Liver (tissue), 8 donors: ENCODE measurements at regions not wholly inside any gene's neighbourhood (a gene's known extent, or its start where the extent isn't known, plus 50 kb on each side); places are given as distances from the start of the nearest gene placed in this dataset.

Source experiments
- DNase-seq: peaks from one replicate; pipeline ENCODE4 v3.0.0-alpha.2; 2017; ENCODE audit warnings: low spot score
- H3K27ac ChIP-seq, 2 donors: one replicate each; pipeline ENCODE4 v1.7.0; 2013; ENCODE audit warnings: inconsistent platforms in 2 of 2, low read length in 2 of 2, control low read depth in 1 of 2, low read depth in 1 of 2, mild to moderate bottlenecking in 1 of 2
- H3K27me3 ChIP-seq, 4 donors: one replicate each; pipeline versions ENCODE4 v1.6.1 to v1.7.0; 2013; ENCODE audit warnings: low read length in 3 of 4, inconsistent platforms in 1 of 4, mild to moderate bottlenecking in 1 of 4, moderate library complexity in 1 of 4; ENCODE audit not compliant: control insufficient read depth in 4 of 4, insufficient read depth in 4 of 4
- H3K36me3 ChIP-seq, 4 donors: one replicate each; pipeline versions ENCODE4 v1.6.1 to v1.7.0; 2013; ENCODE audit warnings: low read length in 3 of 4, mild to moderate bottlenecking in 3 of 4, low read depth in 1 of 4, moderate library complexity in 1 of 4; ENCODE audit not compliant: control insufficient read depth in 4 of 4, insufficient read depth in 3 of 4
- H3K4me1 ChIP-seq, 4 donors: one replicate each; pipeline versions ENCODE4 v1.6.1 to v1.7.0; 2013; ENCODE audit warnings: low read length in 3 of 4, mild to moderate bottlenecking in 3 of 4, moderate library complexity in 1 of 4; ENCODE audit not compliant: control insufficient read depth in 4 of 4, insufficient read depth in 4 of 4
- H3K4me3 ChIP-seq, 3 donors: one replicate each; pipeline versions ENCODE4 v1.6.1 to v1.7.0; 2013; ENCODE audit warnings: low read length in 3 of 3, control low read depth in 1 of 3, low read depth in 1 of 3, mild to moderate bottlenecking in 1 of 3
- H3K9ac ChIP-seq, 2 donors: one replicate each; pipeline ENCODE4 v1.7.0; 2013; ENCODE audit warnings: low read length in 2 of 2, mild to moderate bottlenecking in 2 of 2, moderate library complexity in 2 of 2, control low read depth in 1 of 2, low read depth in 1 of 2
- H3K9me3 ChIP-seq, 4 donors: one replicate each; pipeline versions ENCODE4 v1.6.1 to v1.7.0; 2013; ENCODE audit warnings: low read length in 3 of 4; ENCODE audit not compliant: control insufficient read depth in 4 of 4
- EGR1 ChIP-seq, 2 donors: IDR thresholded peaks; 2 replicates each; pipeline ENCODE4 v1.6.1; 2016 to 2018; ENCODE audit warnings: antibody characterized with exemption in 2 of 2, low read depth in 2 of 2
- FOXA1 ChIP-seq: IDR thresholded peaks from 2 replicates; pipeline ENCODE4 v1.6.1; 2016; ENCODE audit warnings: antibody characterized with exemption
- FOXA2 ChIP-seq: IDR thresholded peaks from 2 replicates; pipeline ENCODE4 v1.6.1; 2016; ENCODE audit warnings: antibody characterized with exemption
- GABPA ChIP-seq, 2 donors: IDR thresholded peaks in 1 of 2; conservative IDR thresholded peaks in 1 of 2; 2 replicates each; pipeline ENCODE4 v1.6.1; 2016; ENCODE audit warnings: antibody characterized with exemption in 2 of 2, mild to moderate bottlenecking in 1 of 2, moderate library complexity in 1 of 2
- HNF4A ChIP-seq, 2 donors: conservative IDR thresholded peaks; 2 replicates each; pipeline ENCODE4 v1.6.1; 2016; ENCODE audit warnings: antibody characterized with exemption in 2 of 2, mild to moderate bottlenecking in 2 of 2
- JUND ChIP-seq, 2 donors: IDR thresholded peaks; 2 replicates each; pipeline ENCODE4 v1.6.1; 2016; ENCODE audit warnings: antibody characterized with exemption in 2 of 2
- NR2F2 ChIP-seq: IDR thresholded peaks from 2 replicates; pipeline ENCODE4 v1.6.1; 2016; ENCODE audit warnings: antibody characterized with exemption
- RAD21 ChIP-seq, 2 donors: IDR thresholded peaks; 2 replicates each; pipeline ENCODE4 v1.6.1; 2016; ENCODE audit warnings: antibody characterized with exemption in 2 of 2, mild to moderate bottlenecking in 2 of 2
- RXRA ChIP-seq, 2 donors: IDR thresholded peaks; 2 replicates each; pipeline ENCODE4 v1.6.1; 2017 to 2018; ENCODE audit warnings: antibody characterized with exemption in 2 of 2, mild to moderate bottlenecking in 1 of 2
- SP1 ChIP-seq: IDR thresholded peaks from 2 replicates; pipeline ENCODE4 v1.6.1; 2018; ENCODE audit warnings: antibody characterized with exemption, mild to moderate bottlenecking
- YY1 ChIP-seq: IDR thresholded peaks from 2 replicates; pipeline ENCODE4 v1.6.1; 2016; ENCODE audit warnings: antibody characterized with exemption, mild to moderate bottlenecking
- WGBS: extraction: QIAGEN DNeasy Blood & Tissue Kit; methylation state at CpG from one replicate; pipeline ENCODE4 v1.1.7; 2013; 5-methylcytosine and 5-hydroxymethylcytosine counted together
- TF ChIP-seq, protein P1 (sequence below): IDR thresholded peaks from 2 replicates; pipeline ENCODE4 v1.6.1; 2016; ENCODE audit warnings: antibody characterized with exemption
- TF ChIP-seq, protein P2 (sequence below): IDR thresholded peaks from 2 replicates; pipeline ENCODE4 v1.6.1; 2016; ENCODE audit warnings: antibody characterized with exemption
- TF ChIP-seq, protein P3 (sequence below): IDR thresholded peaks from 2 replicates; pipeline ENCODE4 v1.6.1; 2016; ENCODE audit warnings: antibody characterized with exemption, mild to moderate bottlenecking
- TF ChIP-seq, protein P4 (sequence below): IDR thresholded peaks from 2 replicates; pipeline ENCODE4 v1.6.1; 2016; ENCODE audit warnings: antibody characterized with exemption
- TF ChIP-seq, protein P5 (sequence below): fragments of 150-350 bp; IDR thresholded peaks from 2 replicates; pipeline ENCODE4 v1.5.1; 2017; ENCODE audit warnings: improper control_type of control experiment, low read depth, low read length; ENCODE audit not compliant: missing input control
- donor health status: healthy.
- donor health status: healthy.
- donor health status: healthy.
- donor health status: healthy.
- donor health status: healthy.

DNA sequence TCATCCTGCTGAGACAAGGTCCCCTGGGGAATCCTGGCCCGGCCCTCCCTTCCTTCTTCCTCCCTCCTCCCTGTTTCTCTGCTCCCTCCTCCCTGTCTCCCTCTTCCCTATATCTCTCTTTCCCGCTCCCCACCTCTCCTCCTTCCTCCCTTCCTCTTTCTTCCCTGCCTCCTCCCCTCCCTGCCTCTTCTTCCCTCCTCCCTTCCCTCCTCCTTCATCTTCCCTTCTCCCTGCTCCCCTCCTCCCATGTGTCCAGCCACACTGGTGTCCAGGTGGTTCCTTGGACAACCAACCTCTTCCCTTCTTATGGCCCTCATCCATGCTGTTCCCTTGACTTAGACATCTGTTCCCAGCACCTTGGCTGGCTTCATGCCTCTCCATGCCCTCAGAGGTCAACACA is 258.1 kb downstream of the MN1 start:
- no peak overlapping the region for H3K4me3 ChIP-seq
- no peaks in the 10 kb centered on the region for H3K4me1 ChIP-seq
- no peak overlapping the region for H3K9ac ChIP-seq
- WGBS, result 87% methylated on average over 2 of the region's 2 CpGs
- H3K27me3 ChIP-seq, result peaks cover 0 to 3% (median 0%) of the 10 kb centered on the region in 4 donors
- DNase-seq, result no peak
- H3K9me3 ChIP-seq, result no peaks in the 10 kb centered on the region
- no peaks in the 10 kb centered on the region for H3K36me3 ChIP-seq
- TF ChIP-seq, protein P1, sequence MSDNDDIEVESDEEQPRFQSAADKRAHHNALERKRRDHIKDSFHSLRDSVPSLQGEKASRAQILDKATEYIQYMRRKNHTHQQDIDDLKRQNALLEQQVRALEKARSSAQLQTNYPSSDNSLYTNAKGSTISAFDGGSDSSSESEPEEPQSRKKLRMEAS, result no peak
- TF ChIP-seq SP1 (no peak), FOXA2 (no peak), HNF4A (conservative IDR thresholded peaks at IDR 0.05) (no peak)
- TF ChIP-seq, protein P2, sequence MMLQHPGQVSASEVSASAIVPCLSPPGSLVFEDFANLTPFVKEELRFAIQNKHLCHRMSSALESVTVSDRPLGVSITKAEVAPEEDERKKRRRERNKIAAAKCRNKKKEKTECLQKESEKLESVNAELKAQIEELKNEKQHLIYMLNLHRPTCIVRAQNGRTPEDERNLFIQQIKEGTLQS, result no peak
- no peak overlapping the region for H3K27ac ChIP-seq

DNA sequence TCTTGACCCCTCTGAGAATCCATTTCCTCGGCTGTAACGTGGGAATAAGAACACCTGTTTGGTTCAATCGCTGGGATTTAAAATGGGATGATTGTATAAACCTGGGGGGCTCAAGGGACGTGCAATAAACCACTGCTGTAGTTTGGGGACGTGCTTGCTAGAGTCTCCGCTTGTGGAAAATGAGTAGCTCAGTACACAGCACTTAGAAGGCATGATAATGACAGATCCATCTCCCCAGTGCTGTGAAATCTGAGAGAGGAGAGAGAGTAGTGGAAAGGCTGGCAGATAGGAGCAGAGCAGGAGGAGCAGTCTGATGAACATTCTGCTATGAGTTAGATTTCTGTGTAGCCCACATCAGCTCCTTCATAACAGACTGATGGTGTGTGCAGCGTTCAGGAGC is 256.5 kb downstream of the MN1 start:
- Histone ChIP-seq H3K27ac (no peak overlapping the region), H3K4me3 (no peak overlapping the region), H3K36me3 (no peaks in the 10 kb centered on the region), H3K27me3 (peaks cover 0 to 3% (median 0%) of the 10 kb centered on the region in 4 donors), H3K9me3 (no peaks in the 10 kb centered on the region), H3K4me1 (no peaks in the 10 kb centered on the region), H3K9ac (no peak overlapping the region)
- TF ChIP-seq, protein P2, result no peak
- TF ChIP-seq, protein P3, sequence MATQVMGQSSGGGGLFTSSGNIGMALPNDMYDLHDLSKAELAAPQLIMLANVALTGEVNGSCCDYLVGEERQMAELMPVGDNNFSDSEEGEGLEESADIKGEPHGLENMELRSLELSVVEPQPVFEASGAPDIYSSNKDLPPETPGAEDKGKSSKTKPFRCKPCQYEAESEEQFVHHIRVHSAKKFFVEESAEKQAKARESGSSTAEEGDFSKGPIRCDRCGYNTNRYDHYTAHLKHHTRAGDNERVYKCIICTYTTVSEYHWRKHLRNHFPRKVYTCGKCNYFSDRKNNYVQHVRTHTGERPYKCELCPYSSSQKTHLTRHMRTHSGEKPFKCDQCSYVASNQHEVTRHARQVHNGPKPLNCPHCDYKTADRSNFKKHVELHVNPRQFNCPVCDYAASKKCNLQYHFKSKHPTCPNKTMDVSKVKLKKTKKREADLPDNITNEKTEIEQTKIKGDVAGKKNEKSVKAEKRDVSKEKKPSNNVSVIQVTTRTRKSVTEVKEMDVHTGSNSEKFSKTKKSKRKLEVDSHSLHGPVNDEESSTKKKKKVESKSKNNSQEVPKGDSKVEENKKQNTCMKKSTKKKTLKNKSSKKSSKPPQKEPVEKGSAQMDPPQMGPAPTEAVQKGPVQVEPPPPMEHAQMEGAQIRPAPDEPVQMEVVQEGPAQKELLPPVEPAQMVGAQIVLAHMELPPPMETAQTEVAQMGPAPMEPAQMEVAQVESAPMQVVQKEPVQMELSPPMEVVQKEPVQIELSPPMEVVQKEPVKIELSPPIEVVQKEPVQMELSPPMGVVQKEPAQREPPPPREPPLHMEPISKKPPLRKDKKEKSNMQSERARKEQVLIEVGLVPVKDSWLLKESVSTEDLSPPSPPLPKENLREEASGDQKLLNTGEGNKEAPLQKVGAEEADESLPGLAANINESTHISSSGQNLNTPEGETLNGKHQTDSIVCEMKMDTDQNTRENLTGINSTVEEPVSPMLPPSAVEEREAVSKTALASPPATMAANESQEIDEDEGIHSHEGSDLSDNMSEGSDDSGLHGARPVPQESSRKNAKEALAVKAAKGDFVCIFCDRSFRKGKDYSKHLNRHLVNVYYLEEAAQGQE, result no peak
- TF ChIP-seq GABPA (IDR thresholded peaks at IDR 0.05 in 1 of 2, conservative IDR thresholded peaks at IDR 0.05 in 1 of 2) (no peak), FOXA2 (no peak), YY1 (no peak), JUND (IDR thresholded peaks at IDR 0.05) (no peak), EGR1 (IDR thresholded peaks at IDR 0.05; ENCODE audit: low read depth in 2 of 2) (no peak), HNF4A (conservative IDR thresholded peaks at IDR 0.05) (no peak), RXRA (IDR thresholded peaks at IDR 0.05) (no peak), FOXA1 (no peak), NR2F2 (no peak), RAD21 (IDR thresholded peaks at IDR 0.05) (no peak)
- TF ChIP-seq, protein P4, sequence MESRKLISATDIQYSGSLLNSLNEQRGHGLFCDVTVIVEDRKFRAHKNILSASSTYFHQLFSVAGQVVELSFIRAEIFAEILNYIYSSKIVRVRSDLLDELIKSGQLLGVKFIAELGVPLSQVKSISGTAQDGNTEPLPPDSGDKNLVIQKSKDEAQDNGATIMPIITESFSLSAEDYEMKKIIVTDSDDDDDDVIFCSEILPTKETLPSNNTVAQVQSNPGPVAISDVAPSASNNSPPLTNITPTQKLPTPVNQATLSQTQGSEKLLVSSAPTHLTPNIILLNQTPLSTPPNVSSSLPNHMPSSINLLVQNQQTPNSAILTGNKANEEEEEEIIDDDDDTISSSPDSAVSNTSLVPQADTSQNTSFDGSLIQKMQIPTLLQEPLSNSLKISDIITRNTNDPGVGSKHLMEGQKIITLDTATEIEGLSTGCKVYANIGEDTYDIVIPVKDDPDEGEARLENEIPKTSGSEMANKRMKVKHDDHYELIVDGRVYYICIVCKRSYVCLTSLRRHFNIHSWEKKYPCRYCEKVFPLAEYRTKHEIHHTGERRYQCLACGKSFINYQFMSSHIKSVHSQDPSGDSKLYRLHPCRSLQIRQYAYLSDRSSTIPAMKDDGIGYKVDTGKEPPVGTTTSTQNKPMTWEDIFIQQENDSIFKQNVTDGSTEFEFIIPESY, result no peak
- TF ChIP-seq, protein P1, result no peak
- TF ChIP-seq, protein P5, sequence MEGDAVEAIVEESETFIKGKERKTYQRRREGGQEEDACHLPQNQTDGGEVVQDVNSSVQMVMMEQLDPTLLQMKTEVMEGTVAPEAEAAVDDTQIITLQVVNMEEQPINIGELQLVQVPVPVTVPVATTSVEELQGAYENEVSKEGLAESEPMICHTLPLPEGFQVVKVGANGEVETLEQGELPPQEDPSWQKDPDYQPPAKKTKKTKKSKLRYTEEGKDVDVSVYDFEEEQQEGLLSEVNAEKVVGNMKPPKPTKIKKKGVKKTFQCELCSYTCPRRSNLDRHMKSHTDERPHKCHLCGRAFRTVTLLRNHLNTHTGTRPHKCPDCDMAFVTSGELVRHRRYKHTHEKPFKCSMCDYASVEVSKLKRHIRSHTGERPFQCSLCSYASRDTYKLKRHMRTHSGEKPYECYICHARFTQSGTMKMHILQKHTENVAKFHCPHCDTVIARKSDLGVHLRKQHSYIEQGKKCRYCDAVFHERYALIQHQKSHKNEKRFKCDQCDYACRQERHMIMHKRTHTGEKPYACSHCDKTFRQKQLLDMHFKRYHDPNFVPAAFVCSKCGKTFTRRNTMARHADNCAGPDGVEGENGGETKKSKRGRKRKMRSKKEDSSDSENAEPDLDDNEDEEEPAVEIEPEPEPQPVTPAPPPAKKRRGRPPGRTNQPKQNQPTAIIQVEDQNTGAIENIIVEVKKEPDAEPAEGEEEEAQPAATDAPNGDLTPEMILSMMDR, result no peak
- 75% methylated on average over 7 of the region's 7 CpGs for WGBS
- DNase-seq, result no peak
